ENCODE measurements at regions not wholly inside any gene's neighbourhood (a gene's known extent, or its start where the extent isn't known, plus 50 kb on each side); places are given as distances from the start of the nearest gene placed in this dataset.

- no peak overlapping the region for H3K4me3 ChIP-seq (ENCODE audit: low read depth, low read length)
- no peak for TF ChIP-seq CTCF (IDR thresholded peaks at IDR 0.05; ENCODE audit: control insufficient read depth, extremely low read depth, insufficient read depth)
- no peak for DNase-seq (ENCODE audit: low read depth)
Observed at GRCh38 chr3:103337179-103337845, 902.5 kb downstream of the ZPLD1 start.

GRCh38 chr3:103341078-103341606 is 906.3 kb downstream of the ZPLD1 start:
- no peak overlapping the region for H3K4me3 ChIP-seq (ENCODE audit: low read depth, low read length)
- no peak for DNase-seq (ENCODE audit: low read depth)

GRCh38 chr3:103342205-103342731 is 907.5 kb downstream of the ZPLD1 start:
- no peak for DNase-seq (ENCODE audit: low read depth)
- no peak for TF ChIP-seq CTCF (IDR thresholded peaks at IDR 0.05; ENCODE audit: control insufficient read depth, extremely low read depth, insufficient read depth)
- H3K4me3 ChIP-seq (ENCODE audit: low read depth, low read length) = no peak overlapping the region

More at GRCh38 chr3:103341078-103341606, 906.3 kb downstream of the ZPLD1 start:
- TF ChIP-seq CTCF (IDR thresholded peaks at IDR 0.05; ENCODE audit: control insufficient read depth, extremely low read depth, insufficient read depth) = no peak

GRCh38 chr3:103349760-103350159 is 914.9 kb downstream of the ZPLD1 start:
- H3K4me3 ChIP-seq (ENCODE audit: low read depth, low read length) = no peak overlapping the region
- DNase-seq (ENCODE audit: low read depth) = no peak
- no peak for TF ChIP-seq CTCF (IDR thresholded peaks at IDR 0.05; ENCODE audit: control insufficient read depth, extremely low read depth, insufficient read depth)

- no peak for TF ChIP-seq CTCF (IDR thresholded peaks at IDR 0.05; ENCODE audit: control insufficient read depth, extremely low read depth, insufficient read depth)
Observed at GRCh38 chr3:103365467-103365866, 930.7 kb downstream of the ZPLD1 start.

GRCh38 chr3:103367481-103367880 is 932.7 kb downstream of the ZPLD1 start:
- DNase-seq (ENCODE audit: low read depth) = no peak
- H3K4me3 ChIP-seq (ENCODE audit: low read depth, low read length) = no peak overlapping the region
- no peak for TF ChIP-seq CTCF (IDR thresholded peaks at IDR 0.05; ENCODE audit: control insufficient read depth, extremely low read depth, insufficient read depth)

More at GRCh38 chr3:103365467-103365866, 930.7 kb downstream of the ZPLD1 start:
- no peak overlapping the region for H3K4me3 ChIP-seq (ENCODE audit: low read depth, low read length)
- no peak for DNase-seq (ENCODE audit: low read depth)
